H1 (cell line): ENCODE measurements at regions not wholly inside any gene's neighbourhood (a gene's known extent, or its start where the extent isn't known, plus 50 kb on each side); places are given as distances from the start of the nearest gene placed in this dataset.

Experiments used
- CTCF ChIA-PET: fragments of 300-600 bp; sonication (Branson Sonifier 250); formaldehyde crosslinking; loops from one replicate; lab custom pipeline; 2021; ENCODE audit not compliant: partially characterized antibody; lab: Charles Lee
- POLR2A ChIA-PET: fragments of 300-600 bp; sonication (Branson Sonifier 250); formaldehyde crosslinking; loops from one replicate; lab custom pipeline; 2021; ENCODE audit warnings: inconsistent platforms; ENCODE audit not compliant: partially characterized antibody; lab: Charles Lee
- DNase-seq, 2 experiments: peaks; one replicate each; pipeline versions ENCODE4 v3.0.0 to v3.0.0-alpha.2; 2010 to 2022; ENCODE audit warnings: low spot score in 2 of 2, low read depth in 1 of 2, mixed read lengths in 1 of 2
- FAIRE-seq: peaks from 2 replicates; lab custom pipeline; 2011; peaks lifted over from hg19 to GRCh38; lab: Jason Lieb, UNC
- H2AFZ ChIP-seq: 2 replicates; pipeline ENCODE4 v1.8.1; 2012; ENCODE audit warnings: low read length, inconsistent platforms
- H2AK5ac ChIP-seq: 2 replicates; pipeline ENCODE4 v1.6.1; 2013; ENCODE audit warnings: low read depth, low read length
- H2BK120ac ChIP-seq: replicated peaks from 2 replicates; pipeline ENCODE3; 2013; ENCODE audit warnings: low read depth, low read length, inconsistent platforms
- H2BK12ac ChIP-seq: 2 replicates; pipeline ENCODE4 v1.6.1; 2013; ENCODE audit warnings: low read depth, low read length
- H2BK15ac ChIP-seq: 2 replicates; pipeline ENCODE4 v1.6.1; 2013; ENCODE audit warnings: low read length
- H2BK20ac ChIP-seq: 2 replicates; pipeline ENCODE4 v1.6.1; 2013; ENCODE audit warnings: low read length
- H2BK5ac ChIP-seq: 2 replicates; pipeline ENCODE4 v1.6.1; 2013; ENCODE audit warnings: low read depth, low read length
- H3K14ac ChIP-seq: 2 replicates; pipeline ENCODE4 v1.6.1; 2013; ENCODE audit warnings: inconsistent platforms; ENCODE audit not compliant: insufficient read length
- H3K18ac ChIP-seq: 2 replicates; pipeline ENCODE4 v1.6.1; 2013; ENCODE audit warnings: low read length; ENCODE audit errors: extremely low read depth
- H3K23ac ChIP-seq: 2 replicates; pipeline ENCODE4 v1.6.1; 2013; ENCODE audit warnings: inconsistent platforms; ENCODE audit not compliant: insufficient read length
- H3K23me2 ChIP-seq: 2 replicates; pipeline ENCODE4 v1.6.1; 2013; ENCODE audit warnings: low read depth, low read length
- H3K27ac ChIP-seq: 2 replicates; pipeline ENCODE4 v1.6.1; 2011; ENCODE audit warnings: low read depth, low read length, inconsistent platforms
- H3K27me3 ChIP-seq, 4 experiments: replicated peaks in 1 of 4; 1 replicate in 1 of 4; 2 replicates in 3 of 4; pipeline versions ENCODE4 v1.6.1 to v1.8.1; 2011 to 2013; ENCODE audit warnings: low read length in 3 of 4, mild to moderate bottlenecking in 3 of 4, inconsistent platforms in 2 of 4, mixed read lengths in 2 of 4, moderate library complexity in 1 of 4; ENCODE audit not compliant: control insufficient read depth in 3 of 4, insufficient read depth in 3 of 4; ENCODE audit errors: extremely low read depth in 1 of 4
- H3K36me3 ChIP-seq, 4 experiments: 2 replicates each; pipeline versions ENCODE4 v1.6.1 to v1.8.1; 2011 to 2013; ENCODE audit warnings: mild to moderate bottlenecking in 4 of 4, low read length in 3 of 4, moderate library complexity in 2 of 4, control low read depth in 1 of 4, inconsistent platforms in 1 of 4; ENCODE audit not compliant: insufficient read depth in 4 of 4, control insufficient read depth in 2 of 4
- H3K4ac ChIP-seq: replicated peaks from 2 replicates; pipeline ENCODE3; 2013; ENCODE audit warnings: low read length, low read depth, mixed read lengths, inconsistent platforms; ENCODE audit not compliant: insufficient read length
- H3K4me1 ChIP-seq, 4 experiments: replicated peaks in 1 of 4; 1 replicate in 1 of 4; 2 replicates in 3 of 4; pipeline versions ENCODE4 v1.6.1 to v1.8.1; 2011 to 2013; ENCODE audit warnings: low read length in 3 of 4, inconsistent platforms in 2 of 4, mixed read lengths in 1 of 4; ENCODE audit not compliant: insufficient read depth in 4 of 4, control insufficient read depth in 3 of 4
- H3K4me2 ChIP-seq, 2 experiments: 2 replicates each; pipeline versions ENCODE4 v1.6.1 to v1.8.1; 2011 to 2013; ENCODE audit warnings: low read depth in 2 of 2, low read length in 2 of 2, control low read depth in 1 of 2, inconsistent platforms in 1 of 2, mild to moderate bottlenecking in 1 of 2; ENCODE audit not compliant: insufficient read depth in 1 of 2
- H3K4me3 ChIP-seq, 4 experiments: fragments of 200-600, 300-600 bp in 1 of 4; sonication (generic), shearing (Covaris generic), sonication (Bioruptor Twin) in 1 of 4; 2 replicates each; pipeline versions ENCODE4 v1.5.1 to v1.8.1; 2011 to 2016; ENCODE audit warnings: low read length in 4 of 4, low read depth in 3 of 4, control low read depth in 2 of 4, inconsistent platforms in 2 of 4, mild to moderate bottlenecking in 2 of 4, mixed read lengths in 1 of 4, moderate library complexity in 1 of 4; ENCODE audit not compliant: insufficient read depth in 2 of 4; ENCODE audit errors: extremely low read depth in 1 of 4
- H3K56ac ChIP-seq: replicated peaks from 2 replicates; pipeline ENCODE3; 2013; ENCODE audit warnings: low read depth, mild to moderate bottlenecking, mixed read lengths, low read length, inconsistent platforms; ENCODE audit not compliant: insufficient read length
- H3K79me1 ChIP-seq: 2 replicates; pipeline ENCODE4 v1.6.1; 2013; ENCODE audit warnings: low read depth, low read length, control low read depth
- H3K79me2 ChIP-seq, 2 experiments: 2 replicates each; pipeline versions ENCODE4 v1.6.1 to v1.8.1; 2012 to 2013; ENCODE audit warnings: low read length in 2 of 2, mild to moderate bottlenecking in 2 of 2, inconsistent platforms in 1 of 2; ENCODE audit not compliant: insufficient read depth in 2 of 2, control insufficient read depth in 1 of 2
- H3K9ac ChIP-seq, 4 experiments: replicated peaks in 1 of 4; 1 replicate in 1 of 4; 2 replicates in 3 of 4; pipeline versions ENCODE4 v1.6.1 to v1.8.1; 2011 to 2013; ENCODE audit warnings: low read depth in 3 of 4, low read length in 3 of 4, control low read depth in 2 of 4, mild to moderate bottlenecking in 2 of 4, moderate library complexity in 2 of 4, inconsistent platforms in 1 of 4; ENCODE audit errors: extremely low read depth in 1 of 4
- H3K9me3 ChIP-seq, 2 experiments: 2 replicates each; pipeline versions ENCODE4 v1.6.1 to v1.8.1; 2012 to 2013; ENCODE audit warnings: mild to moderate bottlenecking in 2 of 2, moderate library complexity in 2 of 2, control low read depth in 1 of 2, inconsistent platforms in 1 of 2, low read depth in 1 of 2, low read length in 1 of 2, mixed read lengths in 1 of 2; ENCODE audit not compliant: insufficient read depth in 2 of 2
- H4K20me1 ChIP-seq, 2 experiments: replicated peaks in 1 of 2; 2 replicates each; pipeline versions ENCODE3 to v1.8.1; 2011 to 2013; ENCODE audit warnings: inconsistent platforms in 2 of 2, low read length in 2 of 2, mild to moderate bottlenecking in 1 of 2; ENCODE audit not compliant: insufficient read depth in 2 of 2, control insufficient read depth in 1 of 2
- H4K5ac ChIP-seq: 2 replicates; pipeline ENCODE4 v1.6.1; 2013; ENCODE audit warnings: low read length, low read depth, mixed read lengths, inconsistent platforms; ENCODE audit not compliant: insufficient read length
- H4K8ac ChIP-seq: 2 replicates; pipeline ENCODE4 v1.8.0; 2013; ENCODE audit warnings: mild to moderate bottlenecking, moderate library complexity, low read length, inconsistent platforms; ENCODE audit not compliant: insufficient read depth; ENCODE audit errors: extremely low read depth
- H4K91ac ChIP-seq: replicated peaks from 2 replicates; pipeline ENCODE3; 2013; ENCODE audit warnings: low read length, mixed read lengths, inconsistent platforms; ENCODE audit not compliant: insufficient read length
- BCL11A ChIP-seq, 2 experiments: IDR thresholded peaks; one replicate each; pipeline ENCODE4 v1.6.1; 2011; ENCODE audit warnings: low read depth in 2 of 2, low read length in 2 of 2, mild to moderate bottlenecking in 2 of 2
- CHD2 ChIP-seq: IDR thresholded peaks from 2 replicates; pipeline ENCODE4 v1.6.1; 2012; ENCODE audit warnings: low read length, improper control_type of control experiment
- EGR1 ChIP-seq: IDR thresholded peaks from 2 replicates; pipeline ENCODE4 v1.6.1; 2011; ENCODE audit warnings: low read depth, low read length, borderline replicate concordance
- EZH2 ChIP-seq: fragments of 200-600 bp; sonication (generic); IDR thresholded peaks from 2 replicates; pipeline ENCODE4 v1.7.1; 2012; ENCODE audit warnings: low read depth, mild to moderate bottlenecking, moderate library complexity, low read length, inconsistent platforms; ENCODE audit not compliant: severe bottlenecking
- FOSL1 ChIP-seq: IDR thresholded peaks from 2 replicates; pipeline ENCODE4 v1.6.1; 2011; ENCODE audit warnings: mild to moderate bottlenecking, low read depth, low read length, moderate library complexity; ENCODE audit not compliant: insufficient read depth
- HDAC6 ChIP-seq: IDR thresholded peaks from one replicate; pipeline ENCODE4 v1.7.1; 2012; ENCODE audit warnings: low read depth, mild to moderate bottlenecking, inconsistent platforms, low read length, moderate library complexity
- JUN ChIP-seq: IDR thresholded peaks from 2 replicates; pipeline ENCODE4 v1.6.1; 2011; ENCODE audit warnings: low read depth, mild to moderate bottlenecking, improper control_type of control experiment, low read length
- KDM1A ChIP-seq: fragments of 200-600, 300-600 bp; sonication (generic); IDR thresholded peaks from 2 replicates; pipeline ENCODE4 v1.7.1; 2016; ENCODE audit warnings: mild to moderate bottlenecking, low read length, borderline replicate concordance
- KDM4A ChIP-seq: IDR thresholded peaks from one replicate; pipeline ENCODE4 v1.7.1; 2012; ENCODE audit warnings: low read depth, mild to moderate bottlenecking, moderate library complexity, low read length, inconsistent platforms; ENCODE audit not compliant: severe bottlenecking
- POLR2A ChIP-seq, 2 experiments: IDR thresholded peaks; 1 replicate in 1 of 2; 2 replicates in 1 of 2; pipeline ENCODE4 v1.6.1; 2011; ENCODE audit warnings: low read depth in 2 of 2, low read length in 2 of 2, mild to moderate bottlenecking in 2 of 2; ENCODE audit errors: control extremely low read depth in 1 of 2
- RXRA ChIP-seq: IDR thresholded peaks from 2 replicates; pipeline ENCODE4 v1.6.1; 2011; ENCODE audit warnings: low read depth, mild to moderate bottlenecking, low read length, moderate library complexity; ENCODE audit not compliant: insufficient read depth
- SIN3A ChIP-seq, 2 experiments: IDR thresholded peaks in 1 of 2; conservative IDR thresholded peaks in 1 of 2; 2 replicates each; pipeline ENCODE4 v1.6.1; 2011 to 2012; ENCODE audit warnings: low read length in 2 of 2, improper control_type of control experiment in 1 of 2, low read depth in 1 of 2, mild to moderate bottlenecking in 1 of 2
- SP4 ChIP-seq: IDR thresholded peaks from 2 replicates; pipeline ENCODE4 v1.6.1; 2012; ENCODE audit warnings: low read length, inconsistent platforms
- TAF1 ChIP-seq: IDR thresholded peaks from 2 replicates; pipeline ENCODE4 v1.6.1; 2011; ENCODE audit warnings: mild to moderate bottlenecking, low read depth, low read length
- TAF7 ChIP-seq: optimal IDR thresholded peaks from 2 replicates; pipeline ENCODE3; 2011; ENCODE audit warnings: low read depth, mild to moderate bottlenecking, inconsistent platforms, low read length, moderate library complexity, borderline replicate concordance
- WGBS, 2 experiments: shearing (Covaris generic) in 1 of 2; methylation state at CpG; one replicate each; pipeline versions ENCODE4 v1.1.6 to v1.1.7; 2013 to 2015; ENCODE audit warnings: low lambda C conversion rate in 2 of 2, mixed read lengths in 2 of 2, inconsistent platforms in 1 of 2, low coverage in 1 of 2, missing lambda C conversion rate in 1 of 2; ENCODE audit not compliant: insufficient replicate concordance in 2 of 2, insufficient coverage in 1 of 2, insufficient read length in 1 of 2; ENCODE audit errors: extremely low coverage in 1 of 2, missing lambda C conversion rate in 1 of 2; 5-methylcytosine and 5-hydroxymethylcytosine counted together

DNA sequence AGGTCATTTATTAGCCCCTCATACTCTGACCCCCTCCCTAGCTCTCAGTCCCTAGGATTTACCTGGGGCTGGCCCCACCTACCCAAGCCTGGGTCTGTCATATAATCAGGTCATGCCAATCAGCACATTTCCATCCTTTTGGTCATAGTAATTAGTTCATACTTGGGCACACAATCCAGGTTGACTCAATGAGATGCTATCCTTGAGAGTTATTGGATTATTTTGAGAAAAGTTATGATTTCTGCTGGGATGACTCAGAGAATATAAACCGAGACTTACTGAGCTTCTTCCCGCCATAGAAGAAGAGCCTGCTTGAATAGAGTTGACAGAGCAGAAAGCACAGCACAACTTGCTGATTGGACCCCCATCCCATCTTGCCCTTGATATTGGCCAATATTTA lies 331.5 kb downstream of the CBLN1 start:
- Histone ChIP-seq H4K20me1 (no peaks in the 10 kb centered on the region), H3K27me3 (no peaks in the 10 kb centered on the region), H3K79me1 (no peaks in the 10 kb centered on the region), H2AK5ac (no peak overlapping the region), H3K56ac (no peak overlapping the region), H3K27ac (no peak overlapping the region), H2BK20ac (no peak overlapping the region), H2BK12ac (no peak overlapping the region), H4K5ac (no peak overlapping the region), H2BK5ac (no peak overlapping the region), H3K4me2 (no peak overlapping the region), H2BK120ac (no peak overlapping the region), H3K23ac (no peak overlapping the region), H3K4me3 (no peak overlapping the region), H3K36me3 (no peaks in the 10 kb centered on the region), H3K14ac (no peak overlapping the region), H4K91ac (no peak overlapping the region), H3K9me3 (peaks cover 7 to 10% of the 10 kb centered on the region in 2 experiments; a peak in 1 of 4 replicates), H2AFZ (no peak overlapping the region), H4K8ac (no peak overlapping the region), H3K18ac (no peak overlapping the region), H2BK15ac (no peak overlapping the region), H3K4ac (no peak overlapping the region), H3K4me1 (no peaks in the 10 kb centered on the region), H3K23me2 (no peaks in the 10 kb centered on the region), H3K9ac (no peak overlapping the region), H3K79me2 (no peaks in the 10 kb centered on the region)
- DNase-seq = no peak
- WGBS, 2 experiments = 94% methylated on average over 2 of the region's 2 CpGs; no CpG with 5 or more reads in 1 of the 2 experiments
- ChIA-PET POLR2A (no interaction called here), CTCF (no interaction called here)
- no peak for FAIRE-seq
- TF ChIP-seq SP4 (no peak), KDM4A (no peak), RXRA (no peak), EGR1 (no peak), EZH2 (no peak), KDM1A (no peak), POLR2A (IDR thresholded peaks at IDR 0.05; ENCODE audit: control extremely low read depth in 1 of 2, low read depth in 2 of 2, low read length in 2 of 2) (no peak), TAF1 (no peak), TAF7 (no peak), BCL11A (IDR thresholded peaks at IDR 0.05; ENCODE audit: low read depth in 2 of 2, low read length in 2 of 2) (no peak), HDAC6 (no peak), SIN3A (conservative IDR thresholded peaks at IDR 0.05 in 1 of 2, IDR thresholded peaks at IDR 0.05 in 1 of 2; ENCODE audit: low read depth in 1 of 2, low read length in 2 of 2) (no peak), JUN (no peak), CHD2 (no peak), FOSL1 (no peak)
